GM12875 (cell line): ENCODE measurements at regions not wholly inside any gene's neighbourhood (a gene's known extent, or its start where the extent isn't known, plus 50 kb on each side); places are given as distances from the start of the nearest gene placed in this dataset.
"Not testable (repeated sequence)": the region's sequence is repeated elsewhere in the genome, so short reads cannot be mapped to it uniquely, and the experiment has no call there.

Experiments
- H3K4me3 ChIP-seq: one replicate; pipeline ENCODE4 v1.5.1; 2011; ENCODE audit warnings: low read depth, low read length, control low read depth
- TF ChIP-seq, protein P1 (sequence below): IDR thresholded peaks from 2 replicates; pipeline ENCODE4 v1.5.1; 2011; ENCODE audit warnings: low read depth, mild to moderate bottlenecking, control low read depth, inconsistent platforms, low read length, moderate library complexity, borderline replicate concordance; ENCODE audit not compliant: insufficient read depth

DNA sequence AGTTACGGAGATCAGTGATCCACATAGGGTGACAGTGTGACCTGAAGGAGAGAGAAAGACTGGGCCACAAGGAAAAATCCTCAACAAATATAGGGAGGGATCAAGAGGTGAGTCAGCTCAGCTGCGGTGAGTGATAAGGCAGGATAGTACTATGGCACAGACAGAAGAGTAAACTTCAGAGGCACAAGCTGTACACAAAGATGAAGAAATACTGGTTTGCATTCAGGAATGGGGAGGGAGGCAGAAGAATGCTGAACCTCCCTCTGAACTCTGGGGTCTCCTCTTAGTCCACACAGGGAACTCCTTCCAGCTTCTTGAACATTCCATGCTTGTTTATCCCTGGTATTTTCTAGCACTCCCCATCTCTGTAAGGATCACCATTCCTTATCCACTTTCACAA, 162.7 kb downstream of the BARX2 start:
- TF ChIP-seq, protein P1, sequence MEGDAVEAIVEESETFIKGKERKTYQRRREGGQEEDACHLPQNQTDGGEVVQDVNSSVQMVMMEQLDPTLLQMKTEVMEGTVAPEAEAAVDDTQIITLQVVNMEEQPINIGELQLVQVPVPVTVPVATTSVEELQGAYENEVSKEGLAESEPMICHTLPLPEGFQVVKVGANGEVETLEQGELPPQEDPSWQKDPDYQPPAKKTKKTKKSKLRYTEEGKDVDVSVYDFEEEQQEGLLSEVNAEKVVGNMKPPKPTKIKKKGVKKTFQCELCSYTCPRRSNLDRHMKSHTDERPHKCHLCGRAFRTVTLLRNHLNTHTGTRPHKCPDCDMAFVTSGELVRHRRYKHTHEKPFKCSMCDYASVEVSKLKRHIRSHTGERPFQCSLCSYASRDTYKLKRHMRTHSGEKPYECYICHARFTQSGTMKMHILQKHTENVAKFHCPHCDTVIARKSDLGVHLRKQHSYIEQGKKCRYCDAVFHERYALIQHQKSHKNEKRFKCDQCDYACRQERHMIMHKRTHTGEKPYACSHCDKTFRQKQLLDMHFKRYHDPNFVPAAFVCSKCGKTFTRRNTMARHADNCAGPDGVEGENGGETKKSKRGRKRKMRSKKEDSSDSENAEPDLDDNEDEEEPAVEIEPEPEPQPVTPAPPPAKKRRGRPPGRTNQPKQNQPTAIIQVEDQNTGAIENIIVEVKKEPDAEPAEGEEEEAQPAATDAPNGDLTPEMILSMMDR: no peak
- no peak overlapping the region for H3K4me3 ChIP-seq

DNA sequence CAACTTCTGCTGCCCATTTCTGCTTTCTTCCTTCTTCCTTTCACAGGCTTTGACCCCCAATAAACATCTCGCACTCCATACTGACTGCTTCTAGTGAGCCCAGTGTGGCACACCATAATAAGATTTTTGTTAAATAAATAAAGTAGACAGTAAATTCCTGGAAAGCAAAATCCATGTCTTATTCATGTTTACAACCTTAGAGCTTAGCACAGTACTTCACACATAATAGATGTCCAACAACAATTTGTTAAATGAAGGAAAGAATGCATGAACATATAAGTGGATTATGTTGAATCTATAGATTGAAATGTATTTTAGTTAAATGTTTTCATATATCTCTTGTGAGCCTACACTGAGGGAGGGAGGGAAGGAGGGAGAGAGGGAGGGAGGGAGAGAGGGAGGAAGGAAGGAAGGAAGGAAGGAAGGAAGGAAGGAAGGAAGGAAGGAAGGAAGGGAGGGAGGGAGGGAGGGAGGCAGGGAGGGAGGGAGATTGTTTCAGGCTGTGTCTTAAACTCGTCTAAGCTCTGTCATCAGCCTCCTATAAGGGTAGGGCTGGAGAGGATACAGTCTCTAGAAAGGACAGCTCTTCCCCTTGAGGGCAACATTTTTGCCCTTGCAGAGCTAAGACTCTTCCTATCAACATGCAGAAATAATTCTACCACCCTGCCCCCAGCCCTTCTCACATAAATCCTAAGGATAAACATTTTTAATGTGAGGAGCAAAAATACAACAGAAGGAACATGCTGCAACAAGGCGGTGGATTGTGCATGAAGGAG, 168.1 kb downstream of the BARX2 start:
- no peak overlapping the region for H3K4me3 ChIP-seq
- TF ChIP-seq, protein P1: no peak

DNA sequence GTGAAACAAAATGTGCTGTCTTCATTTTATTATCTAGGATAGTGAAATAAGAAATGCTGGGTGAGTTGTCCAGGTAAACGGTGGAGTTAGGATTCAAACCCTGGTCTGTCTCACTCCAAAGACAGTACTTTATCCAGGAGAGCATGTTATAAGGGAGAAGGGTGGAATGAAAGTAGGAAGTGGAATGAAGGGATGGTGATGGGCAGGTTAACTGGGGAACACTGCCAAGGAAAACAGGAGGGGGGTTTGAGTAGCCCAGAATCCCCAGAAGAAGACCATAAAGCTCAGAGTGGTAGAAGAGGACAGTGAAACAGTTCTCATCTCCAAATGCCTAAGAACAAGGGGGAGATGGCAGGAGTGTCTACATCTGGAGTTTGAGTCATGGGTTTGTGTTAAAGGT, 169.0 kb downstream of the BARX2 start:
- no peak overlapping the region for H3K4me3 ChIP-seq
- TF ChIP-seq, protein P1: no peak

DNA sequence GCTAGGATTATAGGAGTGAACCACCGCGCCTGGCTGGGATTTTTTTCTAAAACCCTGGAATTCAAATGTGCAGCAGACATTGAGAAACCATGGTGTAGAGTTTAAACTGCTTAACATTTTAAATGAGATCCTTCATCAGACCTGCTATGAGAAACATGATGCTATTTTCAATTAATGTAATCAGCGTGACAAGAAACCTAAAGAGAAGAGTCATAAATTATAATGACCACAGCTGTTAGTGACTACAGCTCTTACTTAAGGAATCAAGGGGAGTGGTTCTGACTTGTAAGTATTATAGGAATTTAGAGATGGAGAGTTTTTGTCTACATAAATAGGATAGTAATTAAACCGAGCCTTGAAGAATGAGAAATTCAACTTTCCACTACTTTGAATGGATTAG, 170.6 kb downstream of the BARX2 start:
- H3K4me3 ChIP-seq: no peak overlapping the region
- TF ChIP-seq, protein P1: no peak

DNA sequence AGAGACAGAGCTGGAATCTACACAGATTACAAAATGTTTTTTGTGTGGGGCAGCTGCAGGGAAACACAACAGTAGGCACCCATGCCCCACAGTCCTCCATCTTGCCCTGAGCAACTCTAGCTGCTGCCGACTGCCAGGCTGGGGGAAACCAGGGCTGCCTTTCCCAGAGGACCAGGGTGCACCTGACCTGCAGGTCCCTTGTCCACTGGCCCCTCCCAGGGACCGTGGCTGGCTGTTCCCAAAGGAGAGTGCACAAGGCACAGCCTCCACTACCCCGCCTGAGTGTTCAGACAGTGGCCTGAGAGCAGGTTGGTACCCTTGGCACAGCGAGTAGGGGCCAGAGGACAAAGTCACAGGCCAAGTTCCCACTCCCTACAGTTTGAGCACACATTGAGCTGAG, 181.8 kb downstream of the BARX2 start:
- H3K4me3 ChIP-seq: no peak overlapping the region
- TF ChIP-seq, protein P1: no peak

DNA sequence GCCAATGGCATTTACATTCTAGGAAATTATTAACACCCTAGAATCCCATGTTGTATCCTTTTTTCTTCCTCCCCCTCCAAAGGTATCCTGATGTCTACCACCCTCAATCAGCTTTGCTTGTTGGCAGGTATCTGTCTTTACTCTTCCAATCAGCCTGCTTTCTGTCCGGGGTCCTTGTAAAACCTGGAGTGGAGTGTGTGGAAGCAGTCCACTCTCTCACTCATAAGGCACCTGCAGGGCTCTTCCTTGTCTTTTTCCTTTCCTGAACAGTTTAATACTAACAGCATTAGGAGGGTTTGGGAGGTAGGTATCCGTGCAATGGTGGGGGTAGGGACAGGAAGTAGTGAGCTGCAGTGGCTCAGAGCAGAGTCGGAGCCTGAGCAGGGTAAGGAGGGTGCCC, 193.4 kb downstream of the BARX2 start:
- TF ChIP-seq, protein P1: no peak
- H3K4me3 ChIP-seq: no peak overlapping the region

DNA sequence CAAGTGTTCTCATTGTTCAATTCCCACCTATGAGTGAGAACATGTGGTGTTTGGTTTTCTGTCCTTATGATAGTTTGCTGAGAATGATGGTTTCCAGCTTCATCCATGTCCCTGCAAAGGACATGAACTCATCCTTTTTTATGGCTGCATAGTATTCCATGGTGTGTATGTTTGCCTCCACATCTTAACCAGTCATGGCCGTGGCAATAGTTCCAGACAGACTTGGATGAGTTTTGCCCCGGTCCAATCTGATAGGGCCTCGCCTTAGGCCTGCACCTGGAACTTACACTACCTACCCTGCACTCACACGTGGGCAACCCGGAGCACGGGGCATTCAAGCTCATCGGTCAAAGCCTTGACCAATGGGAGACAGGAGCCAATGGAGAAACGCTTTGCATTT, 197.0 kb downstream of the BARX2 start:
- H3K4me3 ChIP-seq: not testable (repeated sequence)
